ENCODE measurements at regions not wholly inside any gene's neighbourhood (a gene's known extent, or its start where the extent isn't known, plus 50 kb on each side); places are given as distances from the start of the nearest gene placed in this dataset.

DNA sequence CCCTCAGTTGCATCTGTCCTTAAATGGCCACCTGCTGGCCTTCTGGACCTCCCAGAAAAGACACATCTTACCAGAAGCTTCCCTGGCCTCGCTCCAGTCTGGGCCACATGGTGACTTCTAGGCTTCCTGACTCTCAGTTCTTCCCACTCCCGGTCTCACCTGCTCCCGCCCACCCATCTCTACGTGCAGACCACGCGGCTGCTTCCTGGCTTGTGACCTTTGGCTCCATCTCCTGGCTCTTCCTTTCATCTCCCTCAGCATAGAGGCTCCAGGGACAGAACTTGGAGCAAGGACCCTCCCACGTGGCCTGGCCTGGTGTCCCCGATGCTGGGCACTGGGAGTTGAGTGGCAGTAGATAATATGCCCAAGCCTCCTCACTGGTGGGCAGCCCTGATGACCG is 124.9 kb upstream of the IRF2BP2 start (continued):
- TF ChIP-seq ZNF136 (CRISPR knock-in tag; IDR thresholded peaks at IDR 0.05; ENCODE audit: low read depth): no peak
- TF ChIP-seq, protein P1, sequence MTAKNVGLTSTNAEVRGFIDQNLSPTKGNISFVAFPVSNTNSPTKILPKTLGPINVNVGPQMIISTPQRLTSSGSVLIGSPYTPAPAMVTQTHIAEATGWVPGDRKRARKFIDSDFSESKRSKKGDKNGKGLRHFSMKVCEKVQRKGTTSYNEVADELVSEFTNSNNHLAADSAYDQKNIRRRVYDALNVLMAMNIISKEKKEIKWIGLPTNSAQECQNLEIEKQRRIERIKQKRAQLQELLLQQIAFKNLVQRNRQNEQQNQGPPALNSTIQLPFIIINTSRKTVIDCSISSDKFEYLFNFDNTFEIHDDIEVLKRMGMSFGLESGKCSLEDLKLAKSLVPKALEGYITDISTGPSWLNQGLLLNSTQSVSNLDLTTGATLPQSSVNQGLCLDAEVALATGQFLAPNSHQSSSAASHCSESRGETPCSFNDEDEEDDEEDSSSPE (CRISPR knock-in tag; IDR thresholded peaks at IDR 0.05): peak; percentile 95
- TF ChIP-seq ZKSCAN5 (CRISPR knock-in tag; IDR thresholded peaks at IDR 0.05): no peak; the same call in 1 of the 2 replicates
- peak; percentile 97 for TF ChIP-seq KLF11 (CRISPR knock-in tag; IDR thresholded peaks at IDR 0.05)
- TF ChIP-seq FOXK2 (IDR thresholded peaks at IDR 0.05): no peak
- TF ChIP-seq, protein P2, sequence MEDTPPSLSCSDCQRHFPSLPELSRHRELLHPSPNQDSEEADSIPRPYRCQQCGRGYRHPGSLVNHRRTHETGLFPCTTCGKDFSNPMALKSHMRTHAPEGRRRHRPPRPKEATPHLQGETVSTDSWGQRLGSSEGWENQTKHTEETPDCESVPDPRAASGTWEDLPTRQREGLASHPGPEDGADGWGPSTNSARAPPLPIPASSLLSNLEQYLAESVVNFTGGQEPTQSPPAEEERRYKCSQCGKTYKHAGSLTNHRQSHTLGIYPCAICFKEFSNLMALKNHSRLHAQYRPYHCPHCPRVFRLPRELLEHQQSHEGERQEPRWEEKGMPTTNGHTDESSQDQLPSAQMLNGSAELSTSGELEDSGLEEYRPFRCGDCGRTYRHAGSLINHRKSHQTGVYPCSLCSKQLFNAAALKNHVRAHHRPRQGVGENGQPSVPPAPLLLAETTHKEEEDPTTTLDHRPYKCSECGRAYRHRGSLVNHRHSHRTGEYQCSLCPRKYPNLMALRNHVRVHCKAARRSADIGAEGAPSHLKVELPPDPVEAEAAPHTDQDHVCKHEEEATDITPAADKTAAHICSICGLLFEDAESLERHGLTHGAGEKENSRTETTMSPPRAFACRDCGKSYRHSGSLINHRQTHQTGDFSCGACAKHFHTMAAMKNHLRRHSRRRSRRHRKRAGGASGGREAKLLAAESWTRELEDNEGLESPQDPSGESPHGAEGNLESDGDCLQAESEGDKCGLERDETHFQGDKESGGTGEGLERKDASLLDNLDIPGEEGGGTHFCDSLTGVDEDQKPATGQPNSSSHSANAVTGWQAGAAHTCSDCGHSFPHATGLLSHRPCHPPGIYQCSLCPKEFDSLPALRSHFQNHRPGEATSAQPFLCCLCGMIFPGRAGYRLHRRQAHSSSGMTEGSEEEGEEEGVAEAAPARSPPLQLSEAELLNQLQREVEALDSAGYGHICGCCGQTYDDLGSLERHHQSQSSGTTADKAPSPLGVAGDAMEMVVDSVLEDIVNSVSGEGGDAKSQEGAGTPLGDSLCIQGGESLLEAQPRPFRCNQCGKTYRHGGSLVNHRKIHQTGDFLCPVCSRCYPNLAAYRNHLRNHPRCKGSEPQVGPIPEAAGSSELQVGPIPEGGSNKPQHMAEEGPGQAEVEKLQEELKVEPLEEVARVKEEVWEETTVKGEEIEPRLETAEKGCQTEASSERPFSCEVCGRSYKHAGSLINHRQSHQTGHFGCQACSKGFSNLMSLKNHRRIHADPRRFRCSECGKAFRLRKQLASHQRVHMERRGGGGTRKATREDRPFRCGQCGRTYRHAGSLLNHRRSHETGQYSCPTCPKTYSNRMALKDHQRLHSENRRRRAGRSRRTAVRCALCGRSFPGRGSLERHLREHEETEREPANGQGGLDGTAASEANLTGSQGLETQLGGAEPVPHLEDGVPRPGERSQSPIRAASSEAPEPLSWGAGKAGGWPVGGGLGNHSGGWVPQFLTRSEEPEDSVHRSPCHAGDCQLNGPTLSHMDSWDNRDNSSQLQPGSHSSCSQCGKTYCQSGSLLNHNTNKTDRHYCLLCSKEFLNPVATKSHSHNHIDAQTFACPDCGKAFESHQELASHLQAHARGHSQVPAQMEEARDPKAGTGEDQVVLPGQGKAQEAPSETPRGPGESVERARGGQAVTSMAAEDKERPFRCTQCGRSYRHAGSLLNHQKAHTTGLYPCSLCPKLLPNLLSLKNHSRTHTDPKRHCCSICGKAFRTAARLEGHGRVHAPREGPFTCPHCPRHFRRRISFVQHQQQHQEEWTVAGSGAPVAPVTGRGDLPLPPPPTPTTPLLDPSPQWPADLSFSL (CRISPR knock-in tag; IDR thresholded peaks at IDR 0.05): 0 out of 2 replicates have a peak, but pooled peaks have one; percentile 26
- peak; percentile 86 for TF ChIP-seq ZNF772 (CRISPR knock-in tag; IDR thresholded peaks at IDR 0.05)
- peak; percentile 65; the same call in 1 of the 2 replicates for TF ChIP-seq RNF2 (conservative IDR thresholded peaks at IDR 0.05; ENCODE audit: low read depth)
- no peak for TF ChIP-seq ZNF235 (CRISPR knock-in tag; IDR thresholded peaks at IDR 0.05; ENCODE audit: borderline replicate concordance)
- TF ChIP-seq NFRKB (IDR thresholded peaks at IDR 0.05): no peak
- TF ChIP-seq GTF3A (CRISPR knock-in tag; conservative IDR thresholded peaks at IDR 0.05): no peak
- TF ChIP-seq, protein P3, sequence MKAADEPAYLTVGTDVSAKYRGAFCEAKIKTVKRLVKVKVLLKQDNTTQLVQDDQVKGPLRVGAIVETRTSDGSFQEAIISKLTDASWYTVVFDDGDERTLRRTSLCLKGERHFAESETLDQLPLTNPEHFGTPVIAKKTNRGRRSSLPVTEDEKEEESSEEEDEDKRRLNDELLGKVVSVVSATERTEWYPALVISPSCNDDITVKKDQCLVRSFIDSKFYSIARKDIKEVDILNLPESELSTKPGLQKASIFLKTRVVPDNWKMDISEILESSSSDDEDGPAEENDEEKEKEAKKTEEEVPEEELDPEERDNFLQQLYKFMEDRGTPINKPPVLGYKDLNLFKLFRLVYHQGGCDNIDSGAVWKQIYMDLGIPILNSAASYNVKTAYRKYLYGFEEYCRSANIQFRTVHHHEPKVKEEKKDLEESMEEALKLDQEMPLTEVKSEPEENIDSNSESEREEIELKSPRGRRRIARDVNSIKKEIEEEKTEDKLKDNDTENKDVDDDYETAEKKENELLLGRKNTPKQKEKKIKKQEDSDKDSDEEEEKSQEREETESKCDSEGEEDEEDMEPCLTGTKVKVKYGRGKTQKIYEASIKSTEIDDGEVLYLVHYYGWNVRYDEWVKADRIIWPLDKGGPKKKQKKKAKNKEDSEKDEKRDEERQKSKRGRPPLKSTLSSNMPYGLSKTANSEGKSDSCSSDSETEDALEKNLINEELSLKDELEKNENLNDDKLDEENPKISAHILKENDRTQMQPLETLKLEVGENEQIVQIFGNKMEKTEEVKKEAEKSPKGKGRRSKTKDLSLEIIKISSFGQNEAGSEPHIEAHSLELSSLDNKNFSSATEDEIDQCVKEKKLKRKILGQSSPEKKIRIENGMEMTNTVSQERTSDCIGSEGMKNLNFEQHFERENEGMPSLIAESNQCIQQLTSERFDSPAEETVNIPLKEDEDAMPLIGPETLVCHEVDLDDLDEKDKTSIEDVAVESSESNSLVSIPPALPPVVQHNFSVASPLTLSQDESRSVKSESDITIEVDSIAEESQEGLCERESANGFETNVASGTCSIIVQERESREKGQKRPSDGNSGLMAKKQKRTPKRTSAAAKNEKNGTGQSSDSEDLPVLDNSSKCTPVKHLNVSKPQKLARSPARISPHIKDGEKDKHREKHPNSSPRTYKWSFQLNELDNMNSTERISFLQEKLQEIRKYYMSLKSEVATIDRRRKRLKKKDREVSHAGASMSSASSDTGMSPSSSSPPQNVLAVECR (CRISPR knock-in tag; IDR thresholded peaks at IDR 0.05; ENCODE audit: borderline replicate concordance): peak; percentile 37; the same call in 1 of the 2 replicates
- TF ChIP-seq ZSCAN21 (CRISPR knock-in tag; IDR thresholded peaks at IDR 0.05; ENCODE audit: borderline replicate concordance): peak; percentile 80
- peak; percentile 96; the same call in 1 of the 2 replicates for TF ChIP-seq ZNF678 (CRISPR knock-in tag; IDR thresholded peaks at IDR 0.05)
- peak; percentile 74; the same call in 1 of the 2 replicates for TF ChIP-seq ZNF17 (CRISPR knock-in tag; IDR thresholded peaks at IDR 0.05)
- TF ChIP-seq HMGA1 (CRISPR knock-in tag; conservative IDR thresholded peaks at IDR 0.05): no peak
